ENCODE measurements at regions not wholly inside any gene's neighbourhood (a gene's known extent, or its start where the extent isn't known, plus 50 kb on each side); places are given as distances from the start of the nearest gene placed in this dataset.

DNA sequence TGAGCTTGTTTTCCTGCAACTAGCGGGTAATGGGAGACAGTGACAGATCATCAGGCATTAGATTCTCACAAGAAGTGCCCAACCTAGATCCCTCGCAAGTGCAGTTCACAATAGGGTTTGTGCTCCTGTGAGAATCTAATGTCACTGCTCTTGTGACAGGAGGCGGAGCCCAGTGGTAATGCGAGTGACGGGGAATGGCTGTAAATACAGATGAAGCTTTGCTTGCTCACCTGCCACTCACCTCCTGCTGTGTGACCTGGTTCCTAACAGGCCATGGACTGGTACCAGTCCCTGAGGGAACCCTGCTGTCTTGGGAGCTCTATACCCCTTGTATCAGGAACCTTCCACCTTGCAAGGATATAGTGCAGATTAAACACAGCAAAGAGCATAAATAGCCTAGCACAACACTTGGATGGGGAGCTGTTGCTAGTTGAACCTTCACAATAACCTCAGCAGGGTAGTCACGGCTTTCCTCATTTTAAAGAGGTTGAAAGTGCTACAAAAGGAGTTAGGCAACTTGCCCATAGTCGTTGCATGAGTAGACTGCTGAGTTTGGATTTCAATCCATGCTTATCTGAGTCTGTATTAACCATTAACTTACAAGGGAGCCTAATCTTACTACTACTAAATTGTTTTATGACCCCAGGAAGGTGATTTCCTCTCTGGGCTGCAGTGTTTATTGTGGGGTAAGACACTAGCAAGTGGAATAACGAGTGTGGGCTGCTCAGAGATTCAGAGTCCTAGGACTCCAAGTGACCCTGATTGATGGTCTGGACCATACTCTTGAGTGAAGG, 156.6 kb upstream of the ZFHX3 start:
- no peak for DNase-seq

DNA sequence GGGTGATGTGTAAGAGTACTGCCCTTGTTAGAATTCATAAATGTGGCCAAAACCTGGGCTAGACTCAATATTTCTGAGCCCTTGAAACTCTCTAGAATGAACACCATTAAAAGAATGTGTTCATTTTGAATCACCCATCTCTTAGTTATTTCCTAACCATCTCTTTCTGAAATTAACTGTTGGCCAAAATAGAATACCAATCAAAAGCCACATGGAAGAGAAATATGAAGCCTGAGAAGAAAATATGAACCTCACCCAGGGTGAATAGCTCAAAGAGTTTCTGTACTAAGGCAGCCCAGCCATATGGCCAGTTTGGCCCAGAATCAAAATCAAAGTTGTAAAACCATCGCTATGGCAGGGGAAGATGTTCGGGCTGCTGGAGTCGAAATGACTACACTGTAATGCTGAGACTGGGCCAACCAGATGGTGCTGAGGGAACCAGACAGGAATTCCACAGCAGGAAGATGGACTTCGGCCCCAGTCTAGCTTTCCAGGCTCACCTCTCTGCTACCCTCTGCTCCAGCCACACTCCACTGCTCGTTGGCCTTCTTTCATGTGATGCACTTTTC, 154.3 kb upstream of the ZFHX3 start:
- DNase-seq, result no peak

DNA sequence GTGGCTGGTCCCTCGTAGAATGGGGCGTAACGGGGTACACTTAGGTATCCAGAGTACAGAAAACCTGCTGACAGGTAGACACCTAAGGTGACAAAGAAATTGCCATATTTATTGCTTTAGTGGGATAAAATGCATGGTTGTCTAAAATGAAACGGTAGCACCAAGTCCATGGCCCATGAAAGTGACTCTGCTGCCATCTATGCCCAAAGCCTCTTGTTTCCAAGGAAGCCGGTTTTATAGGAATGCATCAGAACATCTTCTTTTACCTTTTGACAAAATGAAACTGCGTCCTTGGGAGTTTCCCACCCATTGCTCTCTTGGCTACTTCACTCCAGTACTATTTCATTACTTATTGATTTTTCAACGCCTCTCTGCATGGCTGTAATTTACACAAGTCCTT, 151.3 kb upstream of the ZFHX3 start:
- DNase-seq, result no peak

DNA sequence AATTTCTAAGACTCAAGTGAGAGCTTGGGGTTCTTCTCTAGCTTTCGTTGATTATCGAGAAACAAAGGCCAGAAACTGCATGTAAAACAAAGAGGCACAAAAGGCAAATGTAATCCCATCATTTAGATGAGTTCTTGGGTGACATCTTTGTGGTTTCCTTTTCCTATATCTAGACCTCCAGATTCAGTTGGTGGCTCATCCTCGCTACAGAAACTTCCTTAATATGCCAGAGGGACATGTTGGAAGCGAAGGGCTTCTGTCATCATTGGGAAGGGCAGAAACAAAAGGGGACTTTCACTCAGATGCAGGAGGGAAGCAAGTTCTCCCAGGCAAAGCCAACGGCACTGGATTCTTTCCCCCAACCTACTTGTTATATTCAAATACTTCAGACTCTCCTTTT, 150.6 kb upstream of the ZFHX3 start:
- no peak for DNase-seq

DNA sequence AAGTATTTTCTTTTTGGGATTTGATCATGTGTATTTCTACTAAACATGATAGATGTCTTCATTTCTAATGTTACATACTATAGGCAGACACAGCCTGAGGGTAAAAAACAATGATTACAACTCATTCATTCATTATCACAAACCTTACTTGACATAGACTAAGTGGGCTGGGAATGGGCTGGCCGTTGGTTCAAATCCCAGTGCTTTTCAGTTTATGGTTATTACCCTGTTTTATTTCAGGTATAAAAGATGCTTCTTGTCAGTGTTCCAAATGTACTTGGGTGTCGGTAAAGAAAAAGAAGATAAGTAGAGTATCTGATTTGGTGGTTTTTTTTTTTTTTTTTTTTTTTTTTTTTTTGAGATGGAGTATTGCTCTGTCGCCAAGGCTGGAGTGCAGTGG, 149.7 kb upstream of the ZFHX3 start:
- DNase-seq, result no peak

DNA sequence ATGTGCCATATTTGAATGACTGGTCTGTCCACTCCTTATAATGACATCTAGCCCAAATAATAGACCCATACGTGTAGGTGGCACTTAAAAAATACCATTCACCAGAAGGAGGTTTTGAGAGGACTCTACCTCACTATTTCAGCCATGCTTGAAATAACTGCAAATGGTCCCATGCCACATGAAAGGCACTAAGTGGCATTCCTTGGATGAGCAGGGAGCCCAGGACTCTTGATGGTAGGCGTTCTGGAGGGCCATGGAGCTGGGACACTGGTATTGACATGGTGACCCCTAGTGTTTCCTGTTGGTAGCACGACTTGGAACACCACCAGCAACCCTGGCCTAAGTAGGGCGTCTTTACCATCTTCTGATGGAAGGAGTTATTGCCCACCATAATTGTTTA, 148.7 kb upstream of the ZFHX3 start:
- peak; percentile 24 for DNase-seq

DNA sequence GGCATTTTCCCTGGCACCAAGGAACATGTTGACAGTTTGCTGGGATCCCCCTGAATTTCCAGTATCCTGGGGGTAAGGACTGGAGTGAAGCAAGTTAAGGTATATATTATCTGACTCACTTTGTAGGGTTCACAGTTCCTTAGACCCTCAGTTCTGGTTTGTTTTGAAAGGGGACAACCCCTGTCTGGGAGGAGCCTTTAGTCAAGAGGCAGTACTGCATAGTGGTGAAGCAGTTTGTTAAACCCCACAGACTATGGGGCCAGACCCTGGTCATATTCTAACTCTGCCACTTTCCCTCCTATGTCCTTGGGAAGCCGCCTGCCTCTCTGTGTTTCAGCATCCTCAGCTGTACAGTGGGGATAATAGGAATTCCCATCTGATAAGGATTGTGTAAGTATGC, 145.5 kb upstream of the ZFHX3 start:
- no peak for DNase-seq

DNA sequence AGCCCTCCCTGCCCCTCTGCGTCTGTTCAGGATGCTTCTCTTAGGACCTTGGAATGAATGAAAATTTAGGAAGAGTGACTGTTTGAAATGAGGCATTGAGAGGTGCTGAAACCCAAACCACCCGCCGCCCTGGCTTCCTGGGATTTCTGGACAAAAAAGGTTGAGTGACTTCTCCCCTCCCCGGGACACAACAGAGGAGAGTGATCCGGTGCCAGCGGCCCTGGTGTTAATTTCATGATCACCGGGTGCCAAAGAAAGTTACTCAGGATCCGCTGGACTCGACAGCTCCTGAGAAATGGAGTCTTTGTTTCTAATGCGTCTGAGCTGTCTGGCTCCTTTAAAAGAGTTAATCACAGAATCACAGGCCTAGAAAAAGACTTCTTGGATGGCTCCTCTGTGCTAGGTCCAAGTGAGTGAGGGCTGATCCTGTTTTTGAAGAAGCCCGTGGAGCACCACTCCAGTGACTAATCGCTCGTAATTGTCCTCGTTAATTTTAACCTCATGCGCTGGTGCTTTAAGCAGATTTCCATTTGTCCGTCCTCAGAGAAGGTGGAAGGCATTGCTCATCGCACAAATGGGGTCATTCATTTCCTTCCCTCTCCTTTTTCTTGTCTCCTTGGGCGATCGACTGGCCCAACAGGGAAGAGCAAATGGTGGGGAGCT, 144.4 kb upstream of the ZFHX3 start:
- DNase-seq, result no peak

DNA sequence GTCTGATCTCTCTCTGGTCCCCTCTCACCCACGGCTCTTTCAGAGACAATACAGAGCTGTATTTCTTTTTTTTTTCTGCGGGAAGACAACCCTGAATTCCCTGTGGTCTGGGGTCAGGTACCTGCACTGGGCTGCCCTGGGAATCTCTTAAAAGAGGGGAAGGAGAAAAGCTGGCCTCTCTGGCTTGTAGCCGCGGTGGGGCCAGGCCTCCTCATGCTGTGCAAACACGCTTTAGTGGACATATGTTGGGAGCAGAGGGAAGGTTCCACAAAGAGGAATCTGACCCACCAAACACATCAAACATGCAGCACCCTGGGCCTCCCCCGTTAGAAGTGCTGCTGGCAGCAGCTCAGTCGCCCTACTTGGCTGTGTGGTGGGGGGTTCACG, 143.7 kb upstream of the ZFHX3 start:
- DNase-seq, result no peak

DNA sequence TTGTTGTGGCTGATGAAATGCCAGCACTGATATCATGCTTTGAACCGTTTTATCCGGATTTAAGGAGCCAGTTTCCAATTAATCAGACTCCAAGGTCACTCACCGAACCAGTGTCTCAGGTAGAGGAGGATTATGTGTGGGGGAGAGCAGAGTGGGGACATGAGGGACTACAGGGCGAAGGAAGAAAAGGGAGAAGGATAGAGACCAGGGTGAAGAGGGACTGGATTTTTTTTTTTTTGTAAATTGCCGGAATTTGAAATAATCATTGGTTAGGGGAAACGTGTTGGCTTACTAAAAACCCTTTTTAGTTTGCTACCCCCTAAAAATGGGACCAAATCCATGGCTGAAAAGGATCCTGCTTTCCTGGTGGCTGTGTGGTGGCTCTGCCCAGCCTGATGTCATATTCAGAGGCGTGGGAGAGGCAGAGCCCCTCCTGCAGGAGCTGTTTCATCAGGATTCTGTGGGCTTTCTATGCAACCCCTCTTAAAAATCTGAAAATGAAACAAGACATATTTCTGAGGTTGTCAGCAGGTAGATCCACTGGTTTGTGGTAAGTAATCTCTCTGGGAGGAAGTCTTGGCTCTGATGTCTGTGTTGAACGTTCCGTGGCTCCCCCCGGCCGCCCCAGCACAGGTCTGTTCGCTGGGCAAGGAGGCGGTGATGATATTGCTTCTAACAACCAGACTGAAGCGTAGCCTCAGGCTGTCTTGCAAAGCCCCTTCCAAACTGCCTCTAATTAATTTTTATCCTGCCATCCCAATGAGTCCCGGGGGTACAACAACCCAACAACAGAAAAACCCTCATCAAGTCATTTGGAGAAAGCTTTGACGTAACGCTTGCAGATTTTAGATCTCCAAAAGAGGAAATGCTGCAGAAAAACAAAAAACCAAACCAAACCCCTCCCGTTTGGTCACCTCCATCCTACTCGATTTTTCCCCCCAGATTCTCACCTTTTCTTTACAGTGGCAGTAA, 143.0 kb upstream of the ZFHX3 start:
- no peak for DNase-seq

DNA sequence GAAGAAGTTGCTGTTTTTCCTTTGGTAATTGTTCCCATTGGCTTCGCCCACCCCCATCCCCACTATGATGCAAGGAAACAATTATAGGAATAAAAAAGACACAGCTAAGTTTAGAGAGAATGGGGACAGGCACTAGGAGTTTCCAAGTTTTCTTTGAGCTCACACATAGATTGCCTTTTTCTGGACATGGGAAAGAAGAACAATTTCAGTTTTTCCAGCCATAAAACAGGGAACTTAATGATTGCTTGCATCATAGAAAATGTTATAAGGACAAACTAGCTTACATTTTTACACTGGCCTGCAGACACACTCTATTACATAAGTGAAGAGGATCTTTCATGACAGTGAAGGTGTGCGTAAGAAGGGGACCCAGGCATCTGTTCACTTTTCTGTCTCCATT, 142.3 kb upstream of the ZFHX3 start:
- no peak for DNase-seq

DNA sequence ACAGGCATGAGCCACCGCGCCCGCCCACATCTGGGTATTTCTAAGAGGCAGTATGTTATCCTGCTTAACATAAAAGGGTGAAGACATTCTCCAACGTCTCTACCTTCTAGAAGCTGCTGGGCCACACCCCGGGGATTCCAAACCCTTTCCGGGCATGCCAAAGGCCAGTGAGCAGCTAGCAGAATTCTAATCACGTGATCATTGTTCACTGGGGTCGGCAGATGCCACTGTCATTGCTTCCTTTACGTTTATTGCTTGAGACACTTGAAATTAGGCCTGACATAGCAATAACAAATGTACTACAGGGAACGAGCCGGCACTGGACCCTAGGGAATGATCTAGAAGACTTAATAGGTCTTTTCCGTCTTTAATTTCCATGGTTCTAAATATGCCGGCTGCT, 141.2 kb upstream of the ZFHX3 start:
- no peak for DNase-seq

DNA sequence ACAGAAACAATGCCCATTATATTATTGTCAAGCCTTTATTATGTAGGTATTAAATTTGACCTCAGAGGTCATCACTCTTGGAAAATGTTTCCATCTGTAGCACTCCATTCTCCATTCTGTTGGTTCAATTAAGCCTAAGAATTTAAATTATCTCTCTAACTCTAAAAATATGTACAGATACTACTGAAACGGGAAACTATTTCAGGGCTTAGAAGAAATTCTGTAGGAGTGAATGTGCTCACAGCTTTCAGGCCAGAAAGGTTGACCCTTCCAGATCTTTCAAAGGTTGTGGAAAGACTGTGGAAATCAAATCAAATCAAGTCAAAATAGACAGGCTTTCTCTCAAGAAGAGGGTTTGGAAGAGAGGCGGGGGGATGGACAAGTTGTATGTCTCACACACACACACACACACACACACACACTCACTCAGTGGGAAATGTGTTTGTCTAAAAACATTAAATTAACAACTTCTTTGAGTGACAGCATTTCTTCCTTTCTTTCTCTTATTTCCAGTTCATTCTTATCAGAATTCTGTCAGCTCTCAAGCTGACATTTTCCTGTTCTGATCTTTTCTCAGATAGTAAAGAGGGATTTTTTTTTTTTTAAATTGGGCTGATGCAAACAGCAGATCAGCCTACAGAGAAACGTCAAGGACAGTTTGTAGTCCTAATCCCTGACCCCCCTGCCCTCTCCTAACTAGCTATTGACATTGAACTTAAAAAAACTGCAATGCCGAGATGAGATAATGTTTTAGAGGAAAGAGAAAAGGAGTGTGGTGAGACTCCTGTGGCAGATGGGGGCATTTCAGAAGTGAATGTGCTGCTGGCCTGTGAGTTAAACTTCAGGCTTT, 139.0 kb upstream of the ZFHX3 start:
- DNase-seq, result no peak

DNA sequence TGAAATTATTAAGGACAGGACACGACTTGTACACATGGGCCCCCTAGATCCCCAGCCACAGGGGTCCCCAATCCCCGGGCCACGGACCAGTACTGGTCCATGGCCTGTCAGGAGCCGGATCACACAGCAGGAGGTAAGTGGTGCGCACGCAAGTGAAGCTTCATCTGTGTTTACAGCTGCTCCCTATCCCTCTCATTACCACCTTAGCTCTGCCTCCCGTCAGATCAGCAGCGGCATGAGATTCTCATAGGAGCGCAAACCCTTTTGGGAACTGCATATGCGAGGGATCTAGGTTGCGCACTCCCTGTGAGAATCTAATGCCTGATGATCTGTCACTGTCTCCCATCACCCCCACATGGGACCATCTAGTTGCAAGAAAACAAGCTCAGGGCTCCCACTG, 137.8 kb upstream of the ZFHX3 start:
- DNase-seq, result no peak

DNA sequence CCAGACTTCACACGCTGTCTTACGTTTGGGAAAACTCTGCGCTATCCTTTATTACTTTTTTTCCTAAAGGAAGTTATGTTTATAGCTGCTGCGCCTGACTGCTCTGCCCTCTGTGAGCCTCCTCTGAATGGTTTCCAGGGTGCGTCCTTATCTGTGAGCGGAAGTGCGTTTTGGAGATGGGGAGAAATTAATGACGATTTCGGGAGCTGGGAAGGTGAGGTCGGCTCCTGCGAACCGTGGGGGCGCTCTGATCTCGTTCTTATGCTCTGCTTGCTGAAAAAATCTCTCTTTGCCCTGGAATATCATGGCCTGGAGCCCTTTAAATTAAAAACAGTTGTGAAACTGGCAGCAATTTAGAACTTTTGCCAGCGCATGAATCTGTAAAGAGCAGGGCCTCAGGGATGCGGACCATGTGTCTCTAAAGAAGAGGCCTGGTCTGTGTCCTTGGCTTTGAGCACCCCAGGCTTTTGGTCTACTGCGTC, 135.7 kb upstream of the ZFHX3 start:
- no peak for DNase-seq

DNA sequence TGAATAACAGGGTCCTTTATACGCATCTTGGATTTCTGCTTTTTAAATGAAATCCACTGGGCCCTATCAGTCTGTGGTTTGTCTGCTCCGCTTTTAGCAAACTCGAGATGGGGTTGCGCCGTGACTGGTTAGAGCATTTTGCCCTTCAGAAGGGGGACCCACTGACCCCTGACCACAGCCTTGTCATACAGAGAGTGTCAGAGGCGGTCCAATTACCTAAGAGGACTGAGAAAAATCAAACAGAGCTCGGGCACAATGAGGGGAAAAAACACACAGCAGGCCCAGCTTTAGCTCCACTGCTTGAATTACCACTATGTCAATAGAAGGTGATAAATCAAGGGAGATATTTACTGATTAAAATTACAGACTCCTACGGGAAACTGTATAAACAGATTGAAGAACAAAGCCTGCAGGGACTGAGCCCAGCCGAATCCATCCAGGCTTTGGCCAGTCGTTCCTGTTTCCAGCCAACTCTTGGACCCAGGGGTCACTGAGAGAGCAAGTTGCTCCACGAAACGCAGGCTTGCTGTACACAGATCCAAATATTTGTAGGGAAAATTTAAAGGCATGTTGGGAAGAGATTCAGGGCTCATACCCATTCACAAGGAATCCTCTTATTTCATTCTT, 131.9 kb upstream of the ZFHX3 start:
- DNase-seq, result peak; percentile 22

DNA sequence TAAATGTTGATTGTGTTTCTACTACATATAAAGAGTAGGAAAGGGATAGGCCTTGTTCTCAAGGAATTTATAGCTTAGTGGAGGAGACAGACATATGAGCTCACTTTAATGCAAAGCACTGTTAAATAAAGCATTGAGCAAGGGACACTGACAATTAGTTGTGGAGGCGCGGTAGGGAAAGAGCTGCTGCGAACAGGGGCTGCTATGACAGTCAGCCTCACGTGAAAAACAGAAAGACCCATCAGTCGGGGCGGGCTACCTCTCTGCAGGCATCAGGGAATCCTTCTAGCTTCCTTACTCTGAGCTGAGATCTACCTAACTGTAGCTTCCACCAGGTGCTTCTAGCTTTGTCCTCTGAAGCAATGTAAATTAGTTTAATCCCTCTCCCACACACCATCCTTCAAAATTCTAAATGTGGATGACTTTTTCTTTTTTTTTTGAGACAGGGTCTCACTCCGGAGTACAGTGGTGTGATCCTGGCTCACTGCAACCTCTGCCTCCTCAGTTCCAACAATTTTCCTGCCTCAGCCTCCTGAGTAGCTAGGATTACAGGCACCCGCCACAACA, 129.9 kb upstream of the ZFHX3 start:
- no peak for DNase-seq

DNA sequence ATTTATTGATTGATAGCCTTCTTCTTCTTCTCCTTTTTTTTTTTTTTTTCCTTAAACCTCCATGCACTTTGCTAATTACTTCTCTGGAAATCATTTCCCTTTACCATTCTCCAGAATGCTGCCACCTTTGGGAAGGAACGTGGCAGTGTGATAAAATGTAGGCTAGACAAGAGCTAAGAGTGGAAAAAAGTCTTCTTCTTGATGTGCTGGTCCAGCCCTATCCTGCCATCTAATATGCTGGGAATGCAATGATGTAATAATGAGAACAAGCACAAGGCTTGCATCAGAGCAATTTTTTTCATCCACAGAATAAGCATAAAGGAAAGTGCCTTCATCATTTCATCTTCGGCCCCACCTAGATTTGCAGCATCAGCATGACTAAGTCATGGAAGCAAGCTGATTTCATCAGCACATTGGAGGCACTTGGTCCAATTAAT, 128.7 kb upstream of the ZFHX3 start:
- no peak for DNase-seq

DNA sequence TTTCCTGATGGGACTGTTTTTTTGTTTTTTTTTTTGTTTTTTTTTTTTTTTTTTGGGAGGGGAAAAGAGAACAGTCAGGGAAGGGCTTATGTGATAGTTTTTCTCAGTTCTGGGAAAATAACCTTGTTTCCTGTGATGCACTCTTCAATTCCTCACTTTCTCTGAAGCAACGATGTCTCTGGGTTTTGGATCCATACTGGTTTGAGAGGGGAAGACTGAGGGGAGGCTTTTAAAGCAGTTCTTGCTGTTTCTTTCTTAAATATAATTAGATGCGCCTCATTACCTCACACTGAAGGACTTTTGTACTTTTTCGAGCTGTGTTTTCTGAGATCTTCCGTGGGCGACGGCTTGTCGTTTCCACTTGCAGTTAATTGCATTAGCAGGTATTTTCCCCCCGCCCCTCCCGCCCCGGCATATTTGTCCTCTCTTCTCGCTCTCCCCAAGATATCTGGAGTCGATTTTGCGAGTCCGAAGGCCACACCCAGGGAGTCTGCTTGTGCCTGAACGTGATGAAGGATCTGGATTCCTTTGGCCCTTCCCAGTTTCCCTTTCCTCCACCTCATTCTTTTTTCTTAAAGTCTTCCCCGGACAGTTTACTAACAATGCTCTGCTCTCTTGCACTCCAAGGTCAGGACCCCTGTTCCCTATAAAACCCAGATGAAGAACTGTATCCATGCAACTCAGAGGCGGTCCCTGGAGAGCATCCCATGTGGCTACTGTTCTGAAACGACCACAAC, 125.2 kb upstream of the ZFHX3 start:
- no peak for DNase-seq

DNA sequence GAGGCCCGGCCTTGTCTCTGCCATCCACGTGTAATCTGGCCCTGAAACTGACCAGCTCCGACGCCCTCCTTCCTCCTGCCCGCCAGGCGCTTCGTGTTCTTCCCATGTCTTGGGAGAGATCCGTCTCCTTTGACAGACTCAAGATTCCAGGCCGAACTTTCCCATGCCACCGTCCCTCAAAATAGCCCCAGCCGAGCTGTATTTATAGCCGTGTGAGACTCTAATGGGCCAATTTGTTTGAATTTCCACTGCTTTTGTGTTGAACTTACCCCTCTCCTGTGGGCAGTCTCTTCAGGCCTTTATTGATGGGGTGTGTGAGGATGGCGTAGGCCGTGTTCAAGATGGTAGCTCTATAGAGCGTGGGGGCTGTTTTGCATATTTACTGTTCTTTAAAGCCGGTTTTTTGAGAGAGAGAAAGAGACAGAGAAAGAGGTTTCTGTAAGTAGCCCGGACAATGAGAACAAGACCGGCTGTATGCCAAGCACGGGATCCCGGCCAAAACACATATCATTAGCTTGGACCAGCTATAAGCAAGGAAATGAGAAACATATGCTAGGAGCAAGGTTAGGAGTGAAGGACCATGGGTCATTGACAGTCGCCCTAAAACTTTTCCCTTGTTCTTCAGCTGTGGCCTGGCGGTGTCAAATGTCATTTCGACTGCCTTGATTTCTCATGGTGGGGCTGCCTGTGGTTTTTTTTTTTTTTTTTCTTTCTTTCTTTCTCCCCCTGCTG, 124.5 kb upstream of the ZFHX3 start:
- no peak for DNase-seq

Measured in NCI-H1436 (cell line).